Spinal cord (tissue), 9 donors: ENCODE measurements at regions not wholly inside any gene's neighbourhood (a gene's known extent, or its start where the extent isn't known, plus 50 kb on each side); places are given as distances from the start of the nearest gene placed in this dataset.

ENCODE experiments used
- DNase-seq, 6 donors: peaks; one replicate each; pipeline versions ENCODE4 v3.0.0 to v3.0.0-alpha.2; 2013 to 2015; ENCODE audit warnings: low spot score in 6 of 6, low read depth in 4 of 6
- H3K27ac ChIP-seq: one replicate; pipeline ENCODE4 v1.5.1; 2013; ENCODE audit warnings: low read depth, low read length, control low read depth
- H3K27me3 ChIP-seq: one replicate; pipeline ENCODE4 v1.6.1; 2013; ENCODE audit warnings: low read length; ENCODE audit not compliant: control insufficient read depth, insufficient read depth
- H3K36me3 ChIP-seq: one replicate; pipeline ENCODE4 v1.6.1; 2013; ENCODE audit warnings: low read length; ENCODE audit not compliant: control insufficient read depth, insufficient read depth
- H3K4me1 ChIP-seq: one replicate; pipeline ENCODE4 v1.6.1; 2013; ENCODE audit warnings: low read length; ENCODE audit not compliant: control insufficient read depth, insufficient read depth
- H3K4me3 ChIP-seq: one replicate; pipeline ENCODE4 v1.5.1; 2013; ENCODE audit warnings: low read depth, low read length, control low read depth
- H3K9me3 ChIP-seq: one replicate; pipeline ENCODE4 v1.6.1; 2013; ENCODE audit warnings: low read length; ENCODE audit not compliant: control insufficient read depth, insufficient read depth
- WGBS: methylation state at CpG from one replicate; pipeline ENCODE4 v1.1.5; 2013; ENCODE audit warnings: missing lambda C conversion rate; ENCODE audit not compliant: insufficient coverage; 5-methylcytosine and 5-hydroxymethylcytosine counted together
- donor health status: healthy.

GRCh38 chr15:70504299-70504951 lies 258.9 kb downstream of the UACA start:
- DNase-seq = no peak
- Histone ChIP-seq H3K27ac (no peak overlapping the region), H3K9me3 (peaks cover under 1% of the 10 kb centered on the region), H3K27me3 (no peaks in the 10 kb centered on the region), H3K36me3 (no peaks in the 10 kb centered on the region), H3K4me1 (peaks cover 27% of the 10 kb centered on the region), H3K4me3 (no peak overlapping the region)
- 64% methylated on average over 7 of the region's 9 CpGs for WGBS

- no peak for DNase-seq
- no peak overlapping the region for H3K4me3 ChIP-seq
- H3K27ac ChIP-seq = no peak overlapping the region
- no peaks in the 10 kb centered on the region for H3K36me3 ChIP-seq
- 79% methylated on average over 5 of the region's 10 CpGs for whole genome bisulfite sequencing
- H3K27me3 ChIP-seq = no peaks in the 10 kb centered on the region
- H3K4me1 ChIP-seq = peaks cover 27% of the 10 kb centered on the region
- no peaks in the 10 kb centered on the region for H3K9me3 ChIP-seq
Measured at GRCh38 chr15:70503798-70504298, 259.5 kb downstream of the UACA start.

- no peaks in the 10 kb centered on the region for H3K36me3 ChIP-seq
- H3K9me3 ChIP-seq = no peaks in the 10 kb centered on the region
- H3K4me1 ChIP-seq = peaks cover 27% of the 10 kb centered on the region
- H3K27ac ChIP-seq = no peak overlapping the region
- WGBS = 97% methylated on average over 4 of the region's 8 CpGs
- DNase-seq = no peak
- no peak overlapping the region for H3K4me3 ChIP-seq
- H3K27me3 ChIP-seq = no peaks in the 10 kb centered on the region
Measured at GRCh38 chr15:70503073-70503745, 260.1 kb downstream of the UACA start.

- 78% methylated on average over 8 of the region's 10 CpGs for WGBS
- no peaks in the 10 kb centered on the region for H3K36me3 ChIP-seq
- H3K9me3 ChIP-seq = no peaks in the 10 kb centered on the region
- no peak for DNase-seq
- H3K4me1 ChIP-seq = peaks cover 33% of the 10 kb centered on the region
- H3K27me3 ChIP-seq = no peaks in the 10 kb centered on the region
- no peak overlapping the region for H3K27ac ChIP-seq
- H3K4me3 ChIP-seq = no peak overlapping the region
Measured at GRCh38 chr15:70502529-70502928, 260.8 kb downstream of the UACA start.

- WGBS = 100% methylated on average over 2 of the region's 4 CpGs
- Histone ChIP-seq H3K4me3 (no peak overlapping the region), H3K36me3 (no peaks in the 10 kb centered on the region), H3K27me3 (no peaks in the 10 kb centered on the region), H3K4me1 (peaks cover 33% of the 10 kb centered on the region), H3K9me3 (no peaks in the 10 kb centered on the region), H3K27ac (no peak overlapping the region)
- no peak for DNase-seq
Measured at GRCh38 chr15:70501849-70502248, 261.5 kb downstream of the UACA start.

- WGBS = 83% methylated on average over 2 of the region's 8 CpGs
- Histone ChIP-seq H3K4me3 (no peak overlapping the region), H3K27me3 (no peaks in the 10 kb centered on the region), H3K4me1 (peaks cover 33% of the 10 kb centered on the region), H3K9me3 (no peaks in the 10 kb centered on the region), H3K27ac (no peak overlapping the region), H3K36me3 (no peaks in the 10 kb centered on the region)
- DNase-seq = no peak
Measured at GRCh38 chr15:70501121-70501727, 262.1 kb downstream of the UACA start.

- Histone ChIP-seq H3K27me3 (no peaks in the 10 kb centered on the region), H3K4me3 (no peak overlapping the region), H3K36me3 (no peaks in the 10 kb centered on the region), H3K27ac (no peak overlapping the region), H3K4me1 (peaks cover 23% of the 10 kb centered on the region), H3K9me3 (no peaks in the 10 kb centered on the region)
- peak in 2 of 6 donors; percentile 43 to 44 for DNase-seq
- 78% methylated on average over 3 of the region's 4 CpGs for WGBS
Measured at GRCh38 chr15:70499791-70500190, 263.6 kb downstream of the UACA start.

GRCh38 chr15:70498096-70498626 lies 265.2 kb downstream of the UACA start:
- Histone ChIP-seq H3K4me1 (peaks cover 12% of the 10 kb centered on the region), H3K4me3 (no peak overlapping the region), H3K27ac (no peak overlapping the region), H3K27me3 (no peaks in the 10 kb centered on the region), H3K36me3 (no peaks in the 10 kb centered on the region), H3K9me3 (no peaks in the 10 kb centered on the region)
- no peak for DNase-seq
- 89% methylated on average over 10 of the region's 12 CpGs for WGBS

- H3K4me1 ChIP-seq = peaks cover 12% of the 10 kb centered on the region
- no peaks in the 10 kb centered on the region for H3K9me3 ChIP-seq
- H3K27ac ChIP-seq = no peak overlapping the region
- WGBS = 60% methylated on average over 7 of the region's 7 CpGs
- no peak overlapping the region for H3K4me3 ChIP-seq
- H3K27me3 ChIP-seq = no peaks in the 10 kb centered on the region
- no peaks in the 10 kb centered on the region for H3K36me3 ChIP-seq
- DNase-seq = peak in 1 of 6 donors; percentile 37
Measured at GRCh38 chr15:70497661-70498060, 265.7 kb downstream of the UACA start.
